Osteoblast (primary cell): ENCODE measurements at regions not wholly inside any gene's neighbourhood (a gene's known extent, or its start where the extent isn't known, plus 50 kb on each side); places are given as distances from the start of the nearest gene placed in this dataset.

ENCODE experiments used
- DNase-seq: peaks from one replicate; pipeline ENCODE4 v3.0.0; 2011; ENCODE audit warnings: low spot score, mixed read lengths; ENCODE audit not compliant: insufficient read length; ENCODE audit errors: missing footprints
- H2AFZ ChIP-seq: 2 replicates; pipeline ENCODE4 v1.6.0; 2011; ENCODE audit warnings: mild to moderate bottlenecking, low read length
- H3K27ac ChIP-seq: 2 replicates; pipeline ENCODE4 v1.5.1; 2011; ENCODE audit warnings: mild to moderate bottlenecking, low read depth, low read length, moderate library complexity
- H3K27me3 ChIP-seq: 2 replicates; pipeline ENCODE4 v1.6.0; 2012; ENCODE audit warnings: mild to moderate bottlenecking, control low read depth, inconsistent platforms, low read length, moderate library complexity; ENCODE audit not compliant: insufficient read depth
- H3K36me3 ChIP-seq: 2 replicates; pipeline ENCODE4 v1.5.1; 2011; ENCODE audit warnings: mild to moderate bottlenecking, low read length, control low read depth, moderate library complexity; ENCODE audit not compliant: insufficient read depth
- H3K4me1 ChIP-seq: 2 replicates; pipeline ENCODE4 v1.5.1; 2011; ENCODE audit warnings: mild to moderate bottlenecking, low read length, control low read depth, moderate library complexity; ENCODE audit not compliant: insufficient read depth
- H3K4me2 ChIP-seq: 2 replicates; pipeline ENCODE4 v1.6.0; 2011; ENCODE audit warnings: mild to moderate bottlenecking, low read length; ENCODE audit not compliant: insufficient read depth
- H3K4me3 ChIP-seq: fragments of 200-600 bp; sonication (generic); 3 replicates; pipeline ENCODE4 v1.5.1; 2012; ENCODE audit warnings: mild to moderate bottlenecking, low read length, inconsistent platforms; ENCODE audit not compliant: insufficient read depth
- H3K79me2 ChIP-seq: 2 replicates; pipeline ENCODE4 v1.6.0; 2012; ENCODE audit warnings: mild to moderate bottlenecking, low read length, control low read depth, inconsistent platforms; ENCODE audit not compliant: insufficient read depth
- H3K9me3 ChIP-seq: 2 replicates; pipeline ENCODE4 v1.5.1; 2011; ENCODE audit warnings: low read depth, low read length, control low read depth
- H4K20me1 ChIP-seq: 2 replicates; pipeline ENCODE4 v1.6.0; 2012; ENCODE audit warnings: mild to moderate bottlenecking, low read length, control low read depth; ENCODE audit not compliant: insufficient read depth
- CTCF ChIP-seq: IDR thresholded peaks from 2 replicates; pipeline ENCODE4 v1.5.1; 2011; ENCODE audit warnings: mild to moderate bottlenecking, low read depth, low read length, moderate library complexity; ENCODE audit errors: extremely low read depth

GRCh38 chr2:16298866-16299265 is 358.5 kb downstream of the MYCN start:
- DNase-seq, result no peak
- Histone ChIP-seq H3K36me3 (no peaks in the 10 kb centered on the region), H2AFZ (no peak overlapping the region), H4K20me1 (no peaks in the 10 kb centered on the region), H3K79me2 (no peaks in the 10 kb centered on the region), H3K27me3 (no peaks in the 10 kb centered on the region), H3K27ac (no peak overlapping the region), H3K4me1 (no peaks in the 10 kb centered on the region), H3K4me3 (no peak overlapping the region), H3K4me2 (no peak overlapping the region), H3K9me3 (peaks cover 4% of the 10 kb centered on the region)
- no peak for TF ChIP-seq CTCF

GRCh38 chr2:16296331-16297250 is 356.2 kb downstream of the MYCN start:
- no peak overlapping the region for H3K27ac ChIP-seq
- no peak for DNase-seq

GRCh38 chr2:16296038-16296290 is 355.6 kb downstream of the MYCN start:
- no peak for TF ChIP-seq CTCF
- H2AFZ ChIP-seq, result no peak overlapping the region

More at GRCh38 chr2:16296331-16297250, 356.2 kb downstream of the MYCN start:
- Histone ChIP-seq H2AFZ (no peak overlapping the region), H3K9me3 (no peaks in the 10 kb centered on the region), H3K4me3 (no peak overlapping the region), H3K4me2 (no peak overlapping the region), H3K4me1 (no peaks in the 10 kb centered on the region), H3K36me3 (no peaks in the 10 kb centered on the region), H4K20me1 (no peaks in the 10 kb centered on the region), H3K27me3 (no peaks in the 10 kb centered on the region), H3K79me2 (no peaks in the 10 kb centered on the region)
- no peak for TF ChIP-seq CTCF

GRCh38 chr2:16294791-16295190 is 354.4 kb downstream of the MYCN start:
- DNase-seq, result no peak
- Histone ChIP-seq H3K27ac (no peak overlapping the region), H4K20me1 (no peaks in the 10 kb centered on the region), H2AFZ (no peak overlapping the region), H3K36me3 (no peaks in the 10 kb centered on the region), H3K4me3 (no peak overlapping the region), H3K27me3 (no peaks in the 10 kb centered on the region), H3K4me1 (no peaks in the 10 kb centered on the region), H3K9me3 (no peaks in the 10 kb centered on the region), H3K79me2 (no peaks in the 10 kb centered on the region), H3K4me2 (no peak overlapping the region)
- TF ChIP-seq CTCF, result no peak

More at GRCh38 chr2:16296038-16296290, 355.6 kb downstream of the MYCN start:
- Histone ChIP-seq H3K36me3 (no peaks in the 10 kb centered on the region), H3K4me2 (no peak overlapping the region), H3K4me1 (no peaks in the 10 kb centered on the region), H3K9me3 (no peaks in the 10 kb centered on the region), H4K20me1 (no peaks in the 10 kb centered on the region), H3K4me3 (no peak overlapping the region), H3K79me2 (no peaks in the 10 kb centered on the region), H3K27ac (no peak overlapping the region), H3K27me3 (no peaks in the 10 kb centered on the region)
- no peak for DNase-seq
